Lower leg skin (tissue), 3 donors: ENCODE measurements at regions not wholly inside any gene's neighbourhood (a gene's known extent, or its start where the extent isn't known, plus 50 kb on each side); places are given as distances from the start of the nearest gene placed in this dataset.

Experiments
- POLR2A ChIP-seq, 2 donors: fragments of 450-650 bp; IDR thresholded peaks; one replicate each; pipeline ENCODE4 v1.6.1; 2016 to 2017; ENCODE audit warnings: antibody characterized with exemption in 2 of 2, mild to moderate bottlenecking in 1 of 2, moderate library complexity in 1 of 2
- TF ChIP-seq, protein P1 (sequence below), 3 donors: fragments of 450-650 bp; IDR thresholded peaks; one replicate each; pipeline ENCODE4 v1.5.1; 2016; ENCODE audit warnings: antibody characterized with exemption in 3 of 3, mild to moderate bottlenecking in 3 of 3, moderate library complexity in 2 of 3

DNA sequence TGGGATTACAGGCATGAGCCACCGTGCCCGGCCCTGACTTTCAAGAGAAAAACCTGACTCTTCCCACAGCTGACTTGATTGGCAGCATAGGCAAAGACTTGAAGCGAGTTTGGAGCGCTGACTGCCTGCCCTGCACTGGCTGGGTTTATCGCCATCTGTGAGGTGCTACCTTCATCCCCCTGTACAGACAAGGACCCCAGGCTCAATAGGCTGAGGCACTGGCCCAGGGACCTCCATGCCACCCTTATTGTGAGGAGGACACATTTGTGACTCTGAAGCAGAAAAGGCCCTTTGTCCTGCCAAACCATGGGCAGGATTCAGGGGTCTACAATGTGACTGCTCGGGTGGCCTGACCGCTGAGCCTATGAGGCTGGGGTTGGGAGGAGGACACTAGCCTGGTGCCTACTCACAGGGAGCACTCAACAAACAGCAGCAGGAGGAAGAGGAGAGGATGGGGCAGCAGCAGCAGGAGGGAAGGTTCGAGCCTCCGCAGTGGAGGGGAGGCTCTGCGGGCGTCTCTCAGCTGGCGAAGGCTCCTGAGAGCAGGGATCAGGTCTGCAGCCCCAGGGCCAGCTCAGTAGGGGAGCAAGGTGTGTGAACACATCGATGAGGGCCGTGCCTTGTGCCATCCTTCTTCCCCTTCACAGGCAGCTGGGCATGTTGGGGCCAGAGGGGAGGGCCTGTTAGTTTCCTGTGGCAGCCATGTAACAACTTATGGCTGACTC is 72.9 kb upstream of the WNT7B start:
- TF ChIP-seq, protein P1, sequence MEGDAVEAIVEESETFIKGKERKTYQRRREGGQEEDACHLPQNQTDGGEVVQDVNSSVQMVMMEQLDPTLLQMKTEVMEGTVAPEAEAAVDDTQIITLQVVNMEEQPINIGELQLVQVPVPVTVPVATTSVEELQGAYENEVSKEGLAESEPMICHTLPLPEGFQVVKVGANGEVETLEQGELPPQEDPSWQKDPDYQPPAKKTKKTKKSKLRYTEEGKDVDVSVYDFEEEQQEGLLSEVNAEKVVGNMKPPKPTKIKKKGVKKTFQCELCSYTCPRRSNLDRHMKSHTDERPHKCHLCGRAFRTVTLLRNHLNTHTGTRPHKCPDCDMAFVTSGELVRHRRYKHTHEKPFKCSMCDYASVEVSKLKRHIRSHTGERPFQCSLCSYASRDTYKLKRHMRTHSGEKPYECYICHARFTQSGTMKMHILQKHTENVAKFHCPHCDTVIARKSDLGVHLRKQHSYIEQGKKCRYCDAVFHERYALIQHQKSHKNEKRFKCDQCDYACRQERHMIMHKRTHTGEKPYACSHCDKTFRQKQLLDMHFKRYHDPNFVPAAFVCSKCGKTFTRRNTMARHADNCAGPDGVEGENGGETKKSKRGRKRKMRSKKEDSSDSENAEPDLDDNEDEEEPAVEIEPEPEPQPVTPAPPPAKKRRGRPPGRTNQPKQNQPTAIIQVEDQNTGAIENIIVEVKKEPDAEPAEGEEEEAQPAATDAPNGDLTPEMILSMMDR (IDR thresholded peaks at IDR 0.05): no peak
- no peak for TF ChIP-seq POLR2A (IDR thresholded peaks at IDR 0.05)
